Skeletal muscle tissue (tissue), 3 donors: ENCODE measurements at regions not wholly inside any gene's neighbourhood (a gene's known extent, or its start where the extent isn't known, plus 50 kb on each side); places are given as distances from the start of the nearest gene placed in this dataset.
A peak's percentile ranks its signal among the peaks of the same experiment; 100 is the strongest.

ENCODE experiments used
- H3K27ac ChIP-seq: one replicate; pipeline ENCODE4 v1.7.0; 2013; ENCODE audit warnings: mild to moderate bottlenecking, low read depth, low read length, inconsistent platforms
- H3K27me3 ChIP-seq, 3 donors: one replicate each; pipeline ENCODE4 v1.7.0; 2013; ENCODE audit warnings: low read length in 3 of 3; ENCODE audit not compliant: control insufficient read depth in 3 of 3, insufficient read depth in 3 of 3
- H3K36me3 ChIP-seq, 3 donors: one replicate each; pipeline ENCODE4 v1.7.0; 2013; ENCODE audit warnings: low read length in 3 of 3; ENCODE audit not compliant: control insufficient read depth in 3 of 3, insufficient read depth in 3 of 3
- H3K4me1 ChIP-seq, 3 donors: one replicate each; pipeline ENCODE4 v1.7.0; 2013; ENCODE audit warnings: low read length in 3 of 3, mild to moderate bottlenecking in 3 of 3; ENCODE audit not compliant: control insufficient read depth in 3 of 3, insufficient read depth in 3 of 3
- H3K4me3 ChIP-seq, 3 donors: one replicate each; pipeline ENCODE4 v1.7.0; 2013; ENCODE audit warnings: low read length in 3 of 3
- H3K9ac ChIP-seq, 3 donors: one replicate each; pipeline ENCODE4 v1.7.0; 2013; ENCODE audit warnings: low read length in 3 of 3, mild to moderate bottlenecking in 3 of 3, moderate library complexity in 2 of 3, low read depth in 1 of 3
- H3K9me3 ChIP-seq, 3 donors: one replicate each; pipeline ENCODE4 v1.7.0; 2013; ENCODE audit warnings: low read length in 3 of 3; ENCODE audit not compliant: control insufficient read depth in 3 of 3
- donor health status: Osteomylitis.

DNA sequence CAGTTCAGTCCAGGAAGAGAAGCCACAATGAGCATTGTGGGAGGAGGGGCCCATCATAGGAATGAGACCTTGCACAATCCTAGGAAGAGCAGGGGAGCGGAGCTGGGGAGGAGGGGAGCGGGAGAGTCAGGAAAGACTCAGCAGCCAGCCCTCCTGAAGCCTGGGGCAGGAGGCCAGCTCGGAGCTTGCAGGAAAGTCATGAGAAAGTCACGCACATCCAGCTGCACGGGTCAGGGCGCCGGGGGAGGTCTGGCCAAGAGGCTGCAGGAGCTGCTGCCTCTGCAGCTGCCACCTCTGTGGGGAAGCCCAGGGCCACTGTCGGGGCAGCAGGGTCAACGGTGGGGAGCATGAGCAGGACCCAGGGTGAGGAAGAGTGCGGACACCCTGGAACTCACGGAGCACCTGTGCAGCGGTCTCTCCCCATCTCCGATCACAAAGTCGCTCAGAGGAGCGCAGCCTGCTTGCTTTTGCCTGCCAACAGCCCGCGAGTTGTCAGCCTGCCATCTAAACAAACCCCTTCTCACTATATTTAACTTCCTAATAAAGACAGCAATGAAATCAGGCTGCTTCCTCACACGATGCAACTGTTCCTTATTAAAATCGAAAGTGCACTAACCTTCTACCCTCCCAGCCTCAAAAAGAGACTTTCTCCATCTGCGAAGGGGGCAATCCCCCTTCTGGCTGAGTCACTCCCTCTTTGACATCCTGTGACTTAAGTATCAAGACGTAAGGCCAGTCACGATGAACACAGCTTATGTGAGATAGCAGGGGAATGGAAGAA lies 52.9 kb upstream of the RTL6 start:
- Histone ChIP-seq H3K4me1 (peaks cover 6 to 9% (median 7%) of the 10 kb centered on the region in 3 donors), H3K27ac (peak overlapping the region; percentile 30)

GRCh38 chr22:44549701-44550100 lies 51.7 kb upstream of the RTL6 start:
- Histone ChIP-seq H3K9ac (no peak overlapping the region), H3K4me1 (peaks cover 6 to 9% (median 7%) of the 10 kb centered on the region in 3 donors), H3K27ac (no peak overlapping the region), H3K27me3 (peaks cover 0 to 29% (median 19%) of the 10 kb centered on the region in 3 donors), H3K4me3 (no peak overlapping the region), H3K9me3 (no peaks in the 10 kb centered on the region), H3K36me3 (no peaks in the 10 kb centered on the region)

More for the DNA sequence above, 52.9 kb upstream of the RTL6 start:
- Histone ChIP-seq H3K27me3 (peaks cover 0 to 32% (median 15%) of the 10 kb centered on the region in 3 donors), H3K9me3 (no peaks in the 10 kb centered on the region), H3K4me3 (peak overlapping the region; percentile 23 to 72 (median 56)), H3K36me3 (no peaks in the 10 kb centered on the region), H3K9ac (peak overlapping the region; percentile 14 to 62 (median 20))

GRCh38 chr22:44548981-44549380 lies 50.9 kb upstream of the RTL6 start:
- Histone ChIP-seq H3K36me3 (no peaks in the 10 kb centered on the region), H3K9ac (no peak overlapping the region), H3K4me1 (peaks cover 6 to 9% (median 7%) of the 10 kb centered on the region in 3 donors), H3K27ac (no peak overlapping the region), H3K4me3 (no peak overlapping the region), H3K9me3 (no peaks in the 10 kb centered on the region), H3K27me3 (peaks cover 4 to 32% (median 21%) of the 10 kb centered on the region in 3 donors)
